GM12878 (cell line): ENCODE measurements at regions not wholly inside any gene's neighbourhood (a gene's known extent, or its start where the extent isn't known, plus 50 kb on each side); places are given as distances from the start of the nearest gene placed in this dataset.

Source experiments
- ATAC-seq: fragments of 200-7000 bp; cut with Tn5 transposase; 3 replicates; pipeline ENCODE4 v1.9.1; 2020; ENCODE audit warnings: mild to moderate bottlenecking, moderate library complexity
- BruUV-seq: library from RNA; stranded (reverse); fragments of 400-500 nt; replicated peaks from 2 replicates; lab custom pipeline; 2021; lab: Mats Ljungman, UMichigan
- CTCF ChIA-PET: fragments of 300-600 bp; sonication (Branson Sonifier 250); formaldehyde crosslinking; extraction: SDS; loops from one replicate; lab custom pipeline; 2021; ENCODE audit warnings: inconsistent platforms; lab: Yijun Ruan, JAX
- POLR2A ChIA-PET: fragments of 350-600 bp; formaldehyde crosslinking; extraction: SDS; loops from one replicate; lab custom pipeline; 2021; ENCODE audit warnings: inconsistent platforms; lab: Charles Lee
- RAD21 ChIA-PET: fragments of 300-600 bp; sonication (Branson Sonifier 250); formaldehyde crosslinking; loops from one replicate; lab custom pipeline; 2023; ENCODE audit warnings: antibody characterized with exemption; ENCODE audit not compliant: unreplicated experiment; lab: Charles Lee
- SMC1A ChIA-PET: fragments of 300-600 bp; sonication (Branson Sonifier 250); formaldehyde crosslinking; loops from one replicate; lab custom pipeline; 2023; ENCODE audit not compliant: unreplicated experiment, uncharacterized antibody; lab: Charles Lee
- DNase-seq: peaks from one replicate; pipeline ENCODE4 v3.0.0-alpha.2; 2011; ENCODE audit warnings: low read depth, low spot score
- FAIRE-seq: peaks from 3 replicates; lab custom pipeline; 2011; peaks lifted over from hg19 to GRCh38; lab: Jason Lieb, UNC
- H2AFZ ChIP-seq: 2 replicates; pipeline ENCODE4 v1.6.0; 2011; ENCODE audit warnings: low read depth, low read length, control low read depth; ENCODE audit not compliant: control insufficient read depth
- H3K27ac ChIP-seq: 2 replicates; pipeline ENCODE4 v1.5.1; 2011; ENCODE audit warnings: control low read depth; ENCODE audit not compliant: control insufficient read depth, insufficient read depth
- H3K27me3 ChIP-seq, 2 experiments: replicated peaks in 1 of 2; 2 replicates each; pipeline versions ENCODE4 v1.6.0 to v1.6.1; 2011; ENCODE audit warnings: low read length in 1 of 2; ENCODE audit not compliant: control insufficient read depth in 2 of 2, insufficient read depth in 2 of 2
- H3K36me3 ChIP-seq, 2 experiments: 2 replicates each; pipeline ENCODE4 v1.5.1; 2011; ENCODE audit warnings: low read length in 1 of 2; ENCODE audit not compliant: control insufficient read depth in 2 of 2, insufficient read depth in 2 of 2
- H3K4me1 ChIP-seq: 2 replicates; pipeline ENCODE4 v1.6.1; 2011; ENCODE audit warnings: mild to moderate bottlenecking, low read length, moderate library complexity, mixed read lengths; ENCODE audit not compliant: control insufficient read depth, insufficient read depth
- H3K4me2 ChIP-seq: 2 replicates; pipeline ENCODE4 v1.6.0; 2011; ENCODE audit warnings: control low read depth; ENCODE audit not compliant: control insufficient read depth, insufficient read depth
- H3K4me3 ChIP-seq: fragments of 200-600 bp; sonication (generic); 2 replicates; pipeline ENCODE4 v1.5.1; 2016
- H3K79me2 ChIP-seq: 2 replicates; pipeline ENCODE4 v1.6.0; 2011; ENCODE audit warnings: low read length; ENCODE audit not compliant: control insufficient read depth, insufficient read depth
- H3K9ac ChIP-seq: 2 replicates; pipeline ENCODE4 v1.8.0; 2011; ENCODE audit warnings: low read length, control low read depth, mixed read lengths; ENCODE audit not compliant: control insufficient read depth, insufficient read depth
- H3K9me3 ChIP-seq: replicated peaks from 3 replicates; pipeline ENCODE4 v1.5.1; 2011; ENCODE audit warnings: mild to moderate bottlenecking, low read length; ENCODE audit not compliant: control insufficient read depth, insufficient read depth
- H4K20me1 ChIP-seq: 2 replicates; pipeline ENCODE4 v1.6.0; 2011; ENCODE audit not compliant: control insufficient read depth, insufficient read depth
- CBFB ChIP-seq: IDR thresholded peaks from 2 replicates; pipeline ENCODE4 v1.6.1; 2016; ENCODE audit warnings: antibody characterized with exemption, low read depth
- CEBPB ChIP-seq, 2 experiments: fragments of 150-350 bp in 1 of 2; IDR thresholded peaks; 2 replicates each; pipeline ENCODE4 v1.6.1; 2012 to 2014; ENCODE audit warnings: low read depth in 2 of 2, low read length in 2 of 2, borderline replicate concordance in 1 of 2, inconsistent platforms in 1 of 2
- CHD2 ChIP-seq: IDR thresholded peaks from 2 replicates; pipeline ENCODE4 v1.6.1; 2011; ENCODE audit warnings: low read depth, low read length, improper control_type of control experiment, borderline replicate concordance
- LARP7 ChIP-seq: fragments of 450-650 bp; IDR thresholded peaks from 2 replicates; pipeline ENCODE4 v1.6.1; 2017; ENCODE audit warnings: mild to moderate bottlenecking
- NFYB ChIP-seq: IDR thresholded peaks from 2 replicates; pipeline ENCODE4 v1.6.1; 2011; ENCODE audit warnings: low read depth, mild to moderate bottlenecking, low read length, improper control_type of control experiment, moderate library complexity; ENCODE audit not compliant: insufficient read depth
- PRDM15 ChIP-seq: fragments of 450-650 bp; formaldehyde crosslinking; IDR thresholded peaks from 2 replicates; pipeline ENCODE4 v1.4.0; 2020; ENCODE audit warnings: mild to moderate bottlenecking, moderate library complexity
- SIX5 ChIP-seq: IDR thresholded peaks from 2 replicates; pipeline ENCODE4 v1.6.1; 2011; ENCODE audit warnings: mild to moderate bottlenecking, low read depth, low read length, moderate library complexity; ENCODE audit not compliant: severe bottlenecking
- SRF ChIP-seq, 2 experiments: IDR thresholded peaks; 2 replicates each; pipeline ENCODE4 v1.6.1; 2011; ENCODE audit warnings: low read depth in 2 of 2, low read length in 2 of 2, mild to moderate bottlenecking in 1 of 2, moderate library complexity in 1 of 2
- ZBTB40 ChIP-seq: fragments of 450-650 bp; IDR thresholded peaks from 2 replicates; pipeline ENCODE4 v1.6.1; 2016; ENCODE audit warnings: mild to moderate bottlenecking, moderate library complexity, borderline replicate concordance
- ZZZ3 ChIP-seq: IDR thresholded peaks from 2 replicates; pipeline ENCODE4 v1.6.1; 2011; ENCODE audit warnings: low read depth; ENCODE audit not compliant: control insufficient read depth, insufficient read length
- WGBS: methylation state at CpG from one replicate; pipeline ENCODE4 v1.1.6; 2016; ENCODE audit warnings: low lambda C conversion rate; ENCODE audit not compliant: insufficient replicate concordance, insufficient coverage; ENCODE audit errors: missing lambda C conversion rate; 5-methylcytosine and 5-hydroxymethylcytosine counted together
- in situ Hi-C: fragments of 300-500 bp; cut with MboI; formaldehyde crosslinking; loops from 9 replicates; pipeline ENCODE4 v1.14.3; 2018; ENCODE audit warnings: mixed read lengths
- intact Hi-C: fragments of 100-400 bp; cut with micrococcal nuclease; formaldehyde crosslinking; loops from one replicate; pipeline ENCODE4 v1.14.2; 2022; ENCODE audit not compliant: unreplicated experiment
- TF ChIP-seq, protein P1 (sequence below): fragments of 450-650 bp; formaldehyde crosslinking; IDR thresholded peaks from 2 replicates; pipeline ENCODE4 v1.5.0; 2022; ENCODE audit warnings: mild to moderate bottlenecking, missing genetic modification characterization

DNA sequence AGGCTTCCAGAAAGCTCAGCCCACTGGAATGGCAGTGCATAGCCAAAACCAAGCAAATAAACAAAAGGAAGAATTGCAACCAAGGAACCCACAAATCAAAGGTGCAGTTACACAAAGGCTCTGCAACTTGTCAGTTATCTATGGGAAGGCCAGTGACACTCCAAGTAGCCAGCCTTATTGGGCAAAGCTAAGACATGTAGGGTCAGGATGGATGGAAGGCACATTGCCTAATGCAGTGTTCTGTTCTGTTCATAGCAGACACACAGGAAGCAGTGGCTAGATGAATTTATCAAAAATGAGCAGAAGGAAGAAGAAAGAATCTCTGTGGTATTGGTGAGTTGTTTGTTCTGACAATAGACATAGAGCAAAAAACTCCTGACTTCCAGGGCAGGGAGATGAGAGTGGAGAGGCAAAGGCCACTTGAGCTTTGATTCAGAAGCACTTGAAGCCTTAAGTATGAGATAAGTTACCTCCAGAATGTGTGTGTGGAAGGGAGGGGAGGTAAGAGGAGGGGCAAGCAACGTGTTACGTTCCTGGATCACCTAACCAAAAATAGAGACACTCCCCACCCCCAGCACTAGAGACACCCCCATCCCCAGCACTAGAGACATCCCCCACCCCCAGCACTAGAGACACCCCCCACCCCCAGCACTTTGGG, 57.9 kb upstream of the AKAP12 start:
- Histone ChIP-seq H4K20me1 (no peaks in the 10 kb centered on the region), H3K9ac (no peak overlapping the region), H3K36me3 (no peaks in the 10 kb centered on the region), H3K4me2 (no peak overlapping the region), H3K4me1 (no peaks in the 10 kb centered on the region), H3K27me3 (peaks cover 1 to 4% of the 10 kb centered on the region in 2 experiments), H3K4me3 (no peak overlapping the region), H3K79me2 (no peaks in the 10 kb centered on the region), H3K27ac (no peak overlapping the region), H3K9me3 (no peaks in the 10 kb centered on the region), H2AFZ (no peak overlapping the region)
- DNase-seq (no peak), ATAC-seq (no peak), FAIRE-seq (no peak)
- no TSS peak for BruUV-seq
- CTCF ChIA-PET, result no interaction called here
- SMC1A ChIA-PET, result interaction anchor here (0.8 kb wide), 1 partner anchor 28 kb away, joined by 4 read pairs; no protein-coding TSS in a partner anchor
- in situ Hi-C loops, result no loop called here
- 38% methylated on average over 2 of the region's 2 CpGs for WGBS
- intact Hi-C loops, result no loop called here
- POLR2A ChIA-PET, result no interaction called here
- RAD21 ChIA-PET, result no interaction called here
- TF ChIP-seq ZZZ3, result no peak
- no peak for TF ChIP-seq NFYB
- TF ChIP-seq, protein P1, sequence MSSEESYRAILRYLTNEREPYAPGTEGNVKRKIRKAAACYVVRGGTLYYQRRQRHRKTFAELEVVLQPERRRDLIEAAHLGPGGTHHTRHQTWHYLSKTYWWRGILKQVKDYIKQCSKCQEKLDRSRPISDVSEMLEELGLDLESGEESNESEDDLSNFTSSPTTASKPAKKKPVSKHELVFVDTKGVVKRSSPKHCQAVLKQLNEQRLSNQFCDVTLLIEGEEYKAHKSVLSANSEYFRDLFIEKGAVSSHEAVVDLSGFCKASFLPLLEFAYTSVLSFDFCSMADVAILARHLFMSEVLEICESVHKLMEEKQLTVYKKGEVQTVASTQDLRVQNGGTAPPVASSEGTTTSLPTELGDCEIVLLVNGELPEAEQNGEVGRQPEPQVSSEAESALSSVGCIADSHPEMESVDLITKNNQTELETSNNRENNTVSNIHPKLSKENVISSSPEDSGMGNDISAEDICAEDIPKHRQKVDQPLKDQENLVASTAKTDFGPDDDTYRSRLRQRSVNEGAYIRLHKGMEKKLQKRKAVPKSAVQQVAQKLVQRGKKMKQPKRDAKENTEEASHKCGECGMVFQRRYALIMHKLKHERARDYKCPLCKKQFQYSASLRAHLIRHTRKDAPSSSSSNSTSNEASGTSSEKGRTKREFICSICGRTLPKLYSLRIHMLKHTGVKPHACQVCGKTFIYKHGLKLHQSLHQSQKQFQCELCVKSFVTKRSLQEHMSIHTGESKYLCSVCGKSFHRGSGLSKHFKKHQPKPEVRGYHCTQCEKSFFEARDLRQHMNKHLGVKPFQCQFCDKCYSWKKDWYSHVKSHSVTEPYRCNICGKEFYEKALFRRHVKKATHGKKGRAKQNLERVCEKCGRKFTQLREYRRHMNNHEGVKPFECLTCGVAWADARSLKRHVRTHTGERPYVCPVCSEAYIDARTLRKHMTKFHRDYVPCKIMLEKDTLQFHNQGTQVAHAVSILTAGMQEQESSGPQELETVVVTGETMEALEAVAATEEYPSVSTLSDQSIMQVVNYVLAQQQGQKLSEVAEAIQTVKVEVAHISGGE, result no peak
- TF ChIP-seq LARP7, result no peak
- TF ChIP-seq PRDM15 (CRISPR knock-in tag), result no peak
- no peak for TF ChIP-seq ZBTB40
- TF ChIP-seq CEBPB (IDR thresholded peaks at IDR 0.05; ENCODE audit: borderline replicate concordance in 1 of 2, low read depth in 2 of 2, low read length in 2 of 2), result no peak
- no peak for TF ChIP-seq SRF (IDR thresholded peaks at IDR 0.05; ENCODE audit: low read depth in 2 of 2, low read length in 2 of 2)
- no peak for TF ChIP-seq CBFB
- no peak for TF ChIP-seq SIX5
- no peak for TF ChIP-seq CHD2
